Endodermal cell (in vitro differentiated cells): ENCODE measurements at regions not wholly inside any gene's neighbourhood (a gene's known extent, or its start where the extent isn't known, plus 50 kb on each side); places are given as distances from the start of the nearest gene placed in this dataset.

Source experiments
- DNase-seq: peaks from one replicate; pipeline ENCODE4 v3.0.0-alpha.2; 2017
- H3K27ac ChIP-seq: 2 replicates; pipeline ENCODE4 v1.5.1; 2013; ENCODE audit warnings: mild to moderate bottlenecking, low read depth, low read length, moderate library complexity
- H3K27me3 ChIP-seq: 2 replicates; pipeline ENCODE4 v1.6.1; 2013; ENCODE audit warnings: mild to moderate bottlenecking, low read length, moderate library complexity; ENCODE audit not compliant: insufficient read depth, control insufficient read depth, poor library complexity, severe bottlenecking
- H3K36me3 ChIP-seq: 2 replicates; pipeline ENCODE4 v1.7.0; 2013; ENCODE audit warnings: mild to moderate bottlenecking, low read length, moderate library complexity; ENCODE audit not compliant: control insufficient read depth, insufficient read depth
- H3K4me1 ChIP-seq: one replicate; pipeline ENCODE4 v1.7.0; 2013; ENCODE audit warnings: low read length; ENCODE audit not compliant: control insufficient read depth, insufficient read depth
- H3K4me3 ChIP-seq: 2 replicates; pipeline ENCODE4 v1.5.1; 2013; ENCODE audit warnings: mild to moderate bottlenecking, low read length, moderate library complexity
- H3K9ac ChIP-seq: 2 replicates; pipeline ENCODE4 v1.6.1; 2013; ENCODE audit warnings: mild to moderate bottlenecking, low read length, moderate library complexity; ENCODE audit not compliant: poor library complexity, severe bottlenecking; ENCODE audit errors: extremely low read depth
- H3K9me3 ChIP-seq: 2 replicates; pipeline ENCODE4 v1.6.1; 2013; ENCODE audit warnings: mild to moderate bottlenecking, low read length, moderate library complexity; ENCODE audit not compliant: control insufficient read depth
- H3K27ac Mint-ChIP-seq: 2 replicates; pipeline ENCODE4 v1.8.0; 2020; ENCODE audit warnings: mixed read lengths
- H3K27me3 Mint-ChIP-seq: 2 replicates; pipeline ENCODE4 v1.8.0; 2021; ENCODE audit warnings: mild to moderate bottlenecking, mixed read lengths; ENCODE audit not compliant: insufficient read depth
- H3K36me3 Mint-ChIP-seq: 2 replicates; pipeline ENCODE4 v1.8.0; 2020; ENCODE audit warnings: low read depth, mixed read lengths
- H3K4me1 Mint-ChIP-seq: 2 replicates; pipeline ENCODE4 v1.8.0; 2020; ENCODE audit warnings: mixed read lengths
- H3K4me3 Mint-ChIP-seq: 2 replicates; pipeline ENCODE4 v1.8.0; 2020; ENCODE audit warnings: mild to moderate bottlenecking, moderate library complexity, mixed read lengths
- H3K9me3 Mint-ChIP-seq: 2 replicates; pipeline ENCODE4 v1.8.0; 2020; ENCODE audit warnings: mild to moderate bottlenecking, mixed read lengths
- WGBS, 2 experiments: methylation state at CpG; one replicate each; pipeline versions ENCODE4 v1.1.5 to v1.1.7; 2013; ENCODE audit warnings: missing lambda C conversion rate in 2 of 2, mixed read lengths in 1 of 2; ENCODE audit not compliant: insufficient coverage in 1 of 2, insufficient read length in 1 of 2; 5-methylcytosine and 5-hydroxymethylcytosine counted together
- TF ChIP-seq, protein P1 (sequence below): fragments of 200-600 bp; sonication (generic); conservative IDR thresholded peaks from 2 replicates; pipeline ENCODE4 v1.5.0; 2021; ENCODE audit warnings: antibody characterized with exemption, mild to moderate bottlenecking

- Mint-ChIP-seq H3K27ac (no peak overlapping the region), H3K9me3 (no peaks in the 10 kb centered on the region), H3K27me3 (peaks cover 6% of the 10 kb centered on the region), H3K36me3 (no peaks in the 10 kb centered on the region), H3K4me1 (no peaks in the 10 kb centered on the region), H3K4me3 (no peak overlapping the region)
- TF ChIP-seq, protein P1, sequence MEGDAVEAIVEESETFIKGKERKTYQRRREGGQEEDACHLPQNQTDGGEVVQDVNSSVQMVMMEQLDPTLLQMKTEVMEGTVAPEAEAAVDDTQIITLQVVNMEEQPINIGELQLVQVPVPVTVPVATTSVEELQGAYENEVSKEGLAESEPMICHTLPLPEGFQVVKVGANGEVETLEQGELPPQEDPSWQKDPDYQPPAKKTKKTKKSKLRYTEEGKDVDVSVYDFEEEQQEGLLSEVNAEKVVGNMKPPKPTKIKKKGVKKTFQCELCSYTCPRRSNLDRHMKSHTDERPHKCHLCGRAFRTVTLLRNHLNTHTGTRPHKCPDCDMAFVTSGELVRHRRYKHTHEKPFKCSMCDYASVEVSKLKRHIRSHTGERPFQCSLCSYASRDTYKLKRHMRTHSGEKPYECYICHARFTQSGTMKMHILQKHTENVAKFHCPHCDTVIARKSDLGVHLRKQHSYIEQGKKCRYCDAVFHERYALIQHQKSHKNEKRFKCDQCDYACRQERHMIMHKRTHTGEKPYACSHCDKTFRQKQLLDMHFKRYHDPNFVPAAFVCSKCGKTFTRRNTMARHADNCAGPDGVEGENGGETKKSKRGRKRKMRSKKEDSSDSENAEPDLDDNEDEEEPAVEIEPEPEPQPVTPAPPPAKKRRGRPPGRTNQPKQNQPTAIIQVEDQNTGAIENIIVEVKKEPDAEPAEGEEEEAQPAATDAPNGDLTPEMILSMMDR = no peak
- no peaks in the 10 kb centered on the region for H3K4me1 ChIP-seq
- no peaks in the 10 kb centered on the region for H3K9me3 ChIP-seq
- no peaks in the 10 kb centered on the region for H3K27me3 ChIP-seq
- H3K36me3 ChIP-seq = no peaks in the 10 kb centered on the region
- DNase-seq = no peak
- no peak overlapping the region for H3K27ac ChIP-seq
- no peak overlapping the region for H3K4me3 ChIP-seq
- no peak overlapping the region for H3K9ac ChIP-seq
Observed at GRCh38 chr1:177439301-177439700, 268.5 kb downstream of the BRINP2 start.

DNA sequence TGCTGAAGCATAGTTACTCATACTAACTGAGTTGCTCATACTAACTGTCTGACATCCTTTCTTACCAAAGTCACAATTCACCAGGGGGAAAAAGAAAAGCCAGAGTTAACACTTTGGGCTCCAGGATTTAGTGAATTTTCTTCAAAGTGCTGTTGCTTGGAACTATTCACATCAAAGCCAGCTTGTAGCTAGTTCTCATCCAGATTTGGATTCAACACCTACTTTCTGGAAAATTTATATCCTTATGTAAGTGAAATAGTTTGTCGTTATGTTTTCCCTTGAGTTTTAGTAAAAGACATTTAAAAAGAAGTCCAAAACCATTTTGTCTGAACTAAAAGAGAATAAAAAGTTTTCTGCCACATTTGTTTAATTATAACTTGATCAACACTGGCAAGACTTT, 264.6 kb downstream of the BRINP2 start:
- peaks cover 6% of the 10 kb centered on the region for H3K27me3 Mint-ChIP-seq
- Histone ChIP-seq H3K4me3 (no peak overlapping the region), H3K27ac (no peak overlapping the region), H3K36me3 (no peaks in the 10 kb centered on the region), H3K27me3 (peaks cover under 1% of the 10 kb centered on the region), H3K9me3 (no peaks in the 10 kb centered on the region), H3K9ac (no peak overlapping the region), H3K4me1 (no peaks in the 10 kb centered on the region)
- 85% methylated on average over 1 of the region's 1 CpG; no CpG with 5 or more reads in 1 of the 2 experiments for WGBS, 2 experiments
- no peaks in the 10 kb centered on the region for H3K9me3 Mint-ChIP-seq
- no peak for DNase-seq
- TF ChIP-seq, protein P1 = no peak
- H3K4me1 Mint-ChIP-seq = no peaks in the 10 kb centered on the region
- H3K4me3 Mint-ChIP-seq = no peak overlapping the region
- no peak overlapping the region for H3K27ac Mint-ChIP-seq
- no peaks in the 10 kb centered on the region for H3K36me3 Mint-ChIP-seq

DNA sequence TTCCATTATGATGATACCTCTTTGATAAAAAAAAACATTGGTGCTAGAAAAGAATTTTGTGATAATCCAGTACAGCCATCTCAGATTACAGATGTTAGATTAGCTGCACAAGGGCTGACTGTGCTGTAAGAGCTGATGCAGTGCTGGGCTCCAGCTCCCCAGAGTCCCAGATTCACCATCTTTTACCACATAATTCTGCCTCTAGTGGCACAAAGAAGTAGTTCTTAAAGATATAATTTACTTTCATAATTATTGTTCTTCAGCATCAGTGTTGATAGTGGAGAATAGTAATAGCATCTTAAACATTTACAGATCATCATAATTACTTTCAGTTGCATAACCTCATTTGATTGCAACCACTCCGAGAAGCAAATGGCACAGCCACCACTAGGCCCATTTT, 262.1 kb downstream of the BRINP2 start:
- H3K27me3 ChIP-seq = peaks cover 4% of the 10 kb centered on the region
- no peak overlapping the region for H3K27ac ChIP-seq
- peaks cover 6% of the 10 kb centered on the region for H3K27me3 Mint-ChIP-seq
- H3K27ac Mint-ChIP-seq = no peak overlapping the region
- no peaks in the 10 kb centered on the region for H3K4me1 ChIP-seq
- H3K9me3 Mint-ChIP-seq = no peaks in the 10 kb centered on the region
- TF ChIP-seq, protein P1 = peak; percentile 68
- H3K4me3 ChIP-seq = no peak overlapping the region
- no peaks in the 10 kb centered on the region for H3K36me3 ChIP-seq
- no peak overlapping the region for H3K9ac ChIP-seq
- 91 to 100% methylated on average over 1 of the region's 1 CpG for WGBS, 2 experiments
- no peak for DNase-seq
- H3K4me1 Mint-ChIP-seq = no peaks in the 10 kb centered on the region
- H3K4me3 Mint-ChIP-seq = no peak overlapping the region
- H3K9me3 ChIP-seq = no peaks in the 10 kb centered on the region
- H3K36me3 Mint-ChIP-seq = no peaks in the 10 kb centered on the region
